Erythroblast (primary cell): ENCODE measurements at regions not wholly inside any gene's neighbourhood (a gene's known extent, or its start where the extent isn't known, plus 50 kb on each side); places are given as distances from the start of the nearest gene placed in this dataset.

Source experiments
- DNase-seq, 2 experiments: peaks; one replicate each; lab custom pipeline; 2025; lab: John Stamatoyannopoulos, UW
- GATA1 ChIP-seq: IDR thresholded peaks from 2 replicates; pipeline ENCODE4 v1.6.1; 2011; ENCODE audit warnings: low read depth, mild to moderate bottlenecking, control low read depth, low read length, moderate library complexity
- POLR2A ChIP-seq: IDR thresholded peaks from 2 replicates; pipeline ENCODE4 v1.6.1; 2011; ENCODE audit warnings: mild to moderate bottlenecking, low read length

DNA sequence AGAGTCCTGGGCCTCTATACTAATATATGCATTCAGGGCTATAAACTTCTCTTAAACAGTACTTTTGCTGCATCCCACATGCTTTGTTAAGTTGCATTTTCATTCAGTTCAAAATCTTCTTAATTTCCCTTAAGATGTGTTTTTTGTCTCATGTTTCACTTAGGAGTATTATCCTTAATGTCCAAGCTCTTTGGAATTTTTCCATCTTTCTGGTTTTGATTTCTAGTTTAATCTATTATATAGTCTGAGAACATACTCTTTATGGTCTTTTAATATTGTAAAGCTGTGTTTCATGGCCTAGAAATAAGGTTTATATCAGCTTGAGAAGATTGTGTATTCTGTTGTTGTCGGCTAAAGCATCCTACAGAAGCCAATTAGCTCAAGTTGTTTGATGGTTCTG is 1041.8 kb downstream of the PLA2G4A start:
- no peak for TF ChIP-seq GATA1
- no peak for TF ChIP-seq POLR2A
- DNase-seq, result no peak

DNA sequence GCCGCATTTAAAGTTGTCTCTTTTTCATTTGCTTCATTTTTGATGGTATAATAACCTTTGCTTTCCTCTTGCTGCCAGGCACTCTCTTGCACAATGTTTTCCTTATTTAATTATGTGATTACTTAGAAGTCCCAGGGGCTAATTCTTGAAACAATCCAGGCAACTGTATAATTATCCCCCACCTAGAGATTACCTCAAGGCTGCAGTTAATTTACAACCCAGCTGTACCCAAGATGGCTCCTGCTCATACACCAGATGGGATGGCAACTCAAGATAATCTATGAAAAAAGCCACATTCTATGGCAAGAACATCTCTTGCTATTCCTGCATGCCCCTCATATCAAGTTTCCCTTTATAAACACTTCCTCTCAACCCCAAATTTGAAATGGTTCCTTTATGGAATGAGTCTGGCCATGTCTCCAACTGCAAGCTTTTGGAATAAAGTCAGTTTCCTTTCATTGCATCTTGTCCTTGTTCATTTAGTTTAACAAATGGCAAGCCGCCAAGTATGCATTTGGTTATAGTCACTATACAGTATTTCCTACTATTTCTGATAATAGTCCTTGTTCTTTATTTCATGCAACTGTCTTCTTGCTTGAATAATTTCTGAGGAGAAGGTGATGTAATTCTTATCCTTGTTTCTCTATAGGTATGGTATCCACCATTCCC is 1042.6 kb downstream of the PLA2G4A start:
- TF ChIP-seq POLR2A (no peak), GATA1 (no peak)
- no peak for DNase-seq

DNA sequence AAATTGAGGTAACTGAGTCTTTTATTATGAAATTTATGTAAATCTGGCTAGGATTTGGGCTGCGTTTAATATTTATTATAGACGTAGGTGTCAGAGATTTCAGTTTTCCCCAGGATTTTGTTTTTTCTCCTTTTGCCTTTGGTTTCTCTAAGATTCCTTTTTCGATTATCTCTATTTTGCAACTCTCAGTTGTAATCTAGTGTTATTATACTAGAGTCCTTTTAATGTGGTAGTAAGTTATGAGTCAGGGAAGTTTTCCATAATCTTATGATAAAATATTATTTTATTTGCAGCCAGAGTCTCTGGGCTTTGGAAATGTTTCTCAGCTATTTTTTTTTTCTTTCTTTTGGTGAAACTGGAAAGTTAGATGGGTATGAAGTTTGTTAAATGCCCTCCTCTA is 1043.8 kb downstream of the PLA2G4A start:
- TF ChIP-seq GATA1 (no peak), POLR2A (no peak)
- DNase-seq, result no peak

DNA sequence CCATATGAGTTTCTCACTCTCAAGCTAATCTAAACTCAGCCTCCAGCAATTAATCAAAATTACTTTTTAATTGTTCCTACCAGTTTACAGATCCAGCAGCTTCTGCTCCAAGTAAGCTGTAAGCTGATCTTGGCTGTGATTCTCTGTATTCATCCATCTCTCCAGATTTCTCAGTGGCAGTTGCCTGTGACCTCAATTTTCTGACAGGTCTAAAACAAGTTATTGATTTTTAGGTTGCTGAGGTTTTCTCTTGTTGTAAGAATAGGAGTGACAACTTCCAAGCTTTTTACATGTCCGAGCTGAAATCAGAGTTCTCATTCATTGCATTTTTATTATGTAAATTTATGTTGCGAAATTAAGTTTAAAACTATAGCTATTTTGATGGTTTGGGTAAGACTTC is 1044.4 kb downstream of the PLA2G4A start:
- TF ChIP-seq GATA1, result no peak
- TF ChIP-seq POLR2A, result no peak
- no peak for DNase-seq

DNA sequence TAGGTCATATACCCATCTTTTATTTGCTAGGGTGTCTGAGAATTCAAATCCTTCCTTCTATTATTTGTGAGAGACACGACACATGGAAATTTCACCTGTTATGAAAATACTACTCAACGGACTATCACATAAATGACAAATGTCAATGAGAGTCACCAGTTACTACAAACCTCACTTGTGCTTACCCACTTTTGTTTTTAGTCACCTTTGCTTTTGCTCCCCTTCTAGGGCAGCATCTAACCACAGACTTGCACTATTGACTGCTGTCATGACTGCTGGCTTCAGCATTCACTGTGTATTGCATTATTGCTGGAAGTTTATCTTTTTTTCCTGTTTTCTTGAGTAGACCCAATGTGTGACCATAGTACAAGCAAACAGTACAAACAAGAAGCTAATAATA is 1048.0 kb downstream of the PLA2G4A start:
- TF ChIP-seq GATA1 (no peak), POLR2A (no peak)
- no peak for DNase-seq

GRCh38 chr1:187877220-187877619 is 1048.5 kb downstream of the PLA2G4A start:
- TF ChIP-seq GATA1, result no peak
- no peak for TF ChIP-seq POLR2A
- no peak for DNase-seq

- no peak for TF ChIP-seq POLR2A
- no peak for TF ChIP-seq GATA1
- DNase-seq, result no peak
Measured at GRCh38 chr1:187878883-187879282, 1050.1 kb downstream of the PLA2G4A start.

DNA sequence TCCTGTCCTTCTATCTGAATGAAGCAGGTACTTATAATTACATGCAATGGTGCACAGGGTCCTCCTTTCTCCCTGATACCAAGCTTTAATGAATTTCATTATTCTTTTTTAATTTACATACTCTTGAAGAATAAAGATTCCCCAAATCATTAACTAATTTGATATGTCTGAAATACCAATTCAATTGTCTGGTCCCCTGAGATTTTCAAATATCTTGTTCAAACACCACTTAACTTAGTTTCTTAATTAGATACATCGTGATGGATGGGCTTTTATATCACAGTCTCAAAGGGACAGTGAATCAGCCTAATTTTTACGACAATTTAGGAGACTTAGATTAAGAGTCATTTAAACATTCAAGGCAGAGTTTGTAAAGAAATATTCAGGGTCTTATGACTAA is 1054.6 kb downstream of the PLA2G4A start:
- TF ChIP-seq POLR2A (no peak), GATA1 (no peak)
- DNase-seq, result no peak

DNA sequence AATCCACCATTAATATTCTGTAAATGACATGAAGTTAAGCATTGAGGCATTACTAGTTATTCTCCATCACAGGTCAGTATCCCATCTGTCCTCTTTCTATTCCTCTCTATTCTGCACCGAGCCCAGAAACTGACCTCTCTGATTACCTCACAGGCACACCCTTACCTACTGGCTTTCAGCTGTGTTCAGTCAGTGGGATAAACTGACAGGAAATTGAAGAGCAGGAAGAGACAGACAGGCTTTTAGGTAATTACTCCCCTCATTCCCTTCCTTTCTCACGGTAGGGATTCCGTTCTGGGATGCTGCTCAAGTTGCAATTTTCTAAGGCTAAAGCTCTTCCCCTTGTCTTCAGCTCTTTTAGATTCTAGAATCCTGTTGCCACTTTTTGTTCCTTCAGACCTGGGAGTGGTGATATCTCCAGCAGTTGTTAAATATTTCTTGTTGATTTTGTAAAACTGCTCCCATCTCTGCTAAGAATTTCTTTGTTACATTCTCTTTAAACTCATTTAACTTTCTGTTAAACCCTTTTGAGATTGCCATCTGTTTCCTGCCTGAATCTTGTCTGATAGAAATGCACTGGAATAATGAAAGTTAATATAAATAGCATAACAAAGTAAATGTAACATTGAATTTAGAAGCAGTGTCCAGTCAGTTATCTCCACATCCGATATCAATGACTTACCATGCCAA is 1063.4 kb downstream of the PLA2G4A start:
- no peak for TF ChIP-seq POLR2A
- TF ChIP-seq GATA1, result no peak
- no peak for DNase-seq

GRCh38 chr1:187892683-187893039 is 1063.9 kb downstream of the PLA2G4A start:
- TF ChIP-seq POLR2A, result no peak
- no peak for TF ChIP-seq GATA1
- DNase-seq, result no peak

DNA sequence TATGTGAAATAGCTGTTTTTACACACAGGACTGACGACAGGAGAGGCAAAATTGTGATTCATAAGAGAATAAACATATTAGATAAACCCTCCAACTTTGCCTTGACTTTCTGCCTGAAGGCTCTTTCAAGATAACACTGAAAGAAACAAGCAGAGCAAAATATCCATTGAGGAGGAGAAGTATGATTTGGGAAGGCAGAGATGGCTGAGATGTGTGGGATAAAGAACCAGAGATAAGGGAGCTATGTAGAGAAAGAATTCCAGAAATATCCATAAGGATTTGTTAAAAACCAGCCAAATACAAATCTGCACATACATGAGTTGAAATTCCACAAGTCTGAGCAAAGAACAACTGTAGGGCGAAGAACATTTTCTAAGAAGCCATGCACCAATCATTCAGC is 1064.7 kb downstream of the PLA2G4A start:
- no peak for DNase-seq
- TF ChIP-seq GATA1, result no peak
- no peak for TF ChIP-seq POLR2A

DNA sequence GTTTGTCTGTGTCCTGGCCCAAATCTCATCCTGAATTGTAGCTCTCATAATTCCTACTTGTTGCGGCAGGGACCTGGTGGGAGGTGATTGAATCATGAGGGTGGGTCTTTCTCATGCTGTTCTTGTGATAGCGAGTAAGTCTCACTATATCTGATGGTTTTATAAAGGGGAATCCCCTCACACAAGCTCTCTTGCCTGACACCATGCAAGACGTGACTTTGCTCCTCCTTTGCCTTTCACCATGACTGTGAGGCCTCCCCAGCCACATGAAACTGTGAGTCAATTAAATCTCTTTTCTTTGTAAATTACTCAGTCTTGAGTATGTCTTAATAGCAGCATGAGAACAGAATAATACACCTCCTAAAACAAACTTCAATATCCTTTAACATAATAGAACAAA is 1065.6 kb downstream of the PLA2G4A start:
- no peak for DNase-seq
- no peak for TF ChIP-seq POLR2A
- TF ChIP-seq GATA1, result no peak

DNA sequence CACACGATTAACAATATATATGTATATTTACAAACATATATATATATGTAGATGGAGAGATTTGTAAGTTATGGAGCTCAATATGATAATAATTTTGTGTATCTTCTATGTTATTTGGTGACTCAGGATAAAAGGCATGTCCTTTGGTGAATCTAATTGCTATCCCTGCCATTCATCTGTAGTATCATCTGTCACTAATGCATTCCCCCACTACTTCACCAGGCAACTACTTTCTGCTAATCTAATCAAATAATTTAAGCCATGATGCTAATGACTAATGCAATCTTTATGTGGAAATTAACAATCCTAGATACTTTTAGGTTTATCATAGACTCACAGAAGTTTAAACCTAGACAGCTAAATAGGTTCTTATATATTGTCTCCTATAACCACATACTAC is 1074.5 kb downstream of the PLA2G4A start:
- no peak for DNase-seq
- no peak for TF ChIP-seq GATA1
- no peak for TF ChIP-seq POLR2A

DNA sequence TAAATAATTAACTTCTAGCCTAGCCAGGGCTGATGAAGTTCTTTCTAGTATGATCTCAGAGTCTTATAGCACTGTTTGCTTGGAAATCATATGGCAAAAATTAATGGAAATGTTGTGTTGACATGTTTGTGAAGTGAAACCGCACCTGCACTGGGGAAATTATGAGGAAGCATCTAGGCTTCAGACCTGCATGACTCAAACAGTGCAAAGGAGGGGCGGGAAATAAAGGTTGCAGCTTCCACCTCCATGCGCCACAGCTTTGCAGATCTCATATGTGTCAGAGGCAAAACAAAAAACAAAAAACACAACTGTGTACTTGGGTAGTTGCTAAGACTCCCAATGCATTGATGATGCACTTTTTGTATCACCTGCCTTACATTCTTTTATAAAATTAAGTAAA is 1080.6 kb downstream of the PLA2G4A start:
- DNase-seq, result no peak
- no peak for TF ChIP-seq POLR2A

GRCh38 chr1:187911820-187912219 is 1083.1 kb downstream of the PLA2G4A start:
- DNase-seq, result no peak
- TF ChIP-seq GATA1, result no peak
- no peak for TF ChIP-seq POLR2A
